HCT116 (cell line): ENCODE measurements at regions not wholly inside any gene's neighbourhood (a gene's known extent, or its start where the extent isn't known, plus 50 kb on each side); places are given as distances from the start of the nearest gene placed in this dataset.

ENCODE experiments used
- ATAC-seq: fragments of 200-7000 bp; cut with Tn5 transposase; 2 replicates; pipeline ENCODE4 v1.9.1; 2020; ENCODE audit warnings: mild to moderate bottlenecking, moderate library complexity
- BruUV-seq: library from RNA; stranded (reverse); fragments of 400-500 nt; replicated peaks from 2 replicates; lab custom pipeline; 2021; lab: Mats Ljungman, UMichigan
- CTCF ChIA-PET: fragments of 300-600 bp; sonication (Branson Sonifier 250); formaldehyde crosslinking; loops from one replicate; lab custom pipeline; 2021; ENCODE audit warnings: antibody characterized with exemption; lab: Charles Lee
- POLR2A ChIA-PET: fragments of 300-600, 350-600 bp; sonication (Branson Sonifier 250); formaldehyde crosslinking; loops from one replicate; lab custom pipeline; 2021; ENCODE audit warnings: antibody characterized with exemption; lab: Charles Lee
- RAD21 ChIA-PET, 2 experiments: fragments of 300-600 bp; sonication (Branson Sonifier 250); formaldehyde crosslinking; loops; one replicate each; lab custom pipeline; 2023; ENCODE audit warnings: low total read pairs in 2 of 2; ENCODE audit not compliant: uncharacterized antibody in 2 of 2, unreplicated experiment in 2 of 2, low non-redundant PET in 1 of 2; lab: Charles Lee
- DNase-seq: peaks from one replicate; pipeline ENCODE4 v3.0.0-alpha.2; 2010; ENCODE audit warnings: low read depth, low spot score
- H2AFZ ChIP-seq: fragments of 200-600 bp; shearing (Covaris generic), sonication (generic); 2 replicates; pipeline ENCODE4 v1.6.1; 2017; ENCODE audit warnings: low read depth, mixed run types, mixed read lengths, antibody characterized with exemption, low read length; ENCODE audit not compliant: poor library complexity, severe bottlenecking
- H3K27ac ChIP-seq: 2 replicates; pipeline ENCODE4 v1.5.1; 2012; ENCODE audit warnings: low read depth, low read length
- H3K27me3 ChIP-seq: fragments of 200-600 bp; sonication (generic); 2 replicates; pipeline ENCODE4 v1.6.1; 2016; ENCODE audit warnings: mixed run types, low read length, mixed read lengths; ENCODE audit not compliant: insufficient read depth
- H3K36me3 ChIP-seq, 2 experiments: fragments of 200-500 bp in 1 of 2; fragments of 200-600 bp in 1 of 2; sonication (Bioruptor generic) in 1 of 2; sonication (generic) in 1 of 2; 2 replicates each; pipeline versions ENCODE4 v1.5.1 to v1.6.1; 2014 to 2016; ENCODE audit warnings: low read length in 2 of 2, inconsistent platforms in 1 of 2, mixed read lengths in 1 of 2, mixed run types in 1 of 2; ENCODE audit not compliant: insufficient read depth in 2 of 2, control insufficient read depth in 1 of 2
- H3K4me1 ChIP-seq, 2 experiments: fragments of 200-600 bp in 1 of 2; sonication (generic) in 1 of 2; 2 replicates each; pipeline versions ENCODE4 v1.5.1 to v1.6.1; 2012 to 2017; ENCODE audit warnings: low read length in 2 of 2, inconsistent platforms in 1 of 2, mild to moderate bottlenecking in 1 of 2, mixed read lengths in 1 of 2, mixed run types in 1 of 2, moderate library complexity in 1 of 2; ENCODE audit not compliant: insufficient read depth in 2 of 2, control insufficient read depth in 1 of 2
- H3K4me2 ChIP-seq: fragments of 200-600 bp; sonication (generic); 2 replicates; pipeline ENCODE4 v1.6.1; 2017; ENCODE audit warnings: mixed run types, low read length, mixed read lengths
- H3K4me3 ChIP-seq, 2 experiments: fragments of 200-600 bp in 1 of 2; sonication (generic) in 1 of 2; replicated peaks in 1 of 2; 2 replicates each; pipeline ENCODE4 v1.5.1; 2011 to 2016; ENCODE audit warnings: low read length in 2 of 2, control low read depth in 1 of 2, low read depth in 1 of 2, mild to moderate bottlenecking in 1 of 2, mixed read lengths in 1 of 2, mixed run types in 1 of 2
- H3K79me2 ChIP-seq: fragments of 200-600 bp; sonication (generic); 2 replicates; pipeline ENCODE4 v1.6.1; 2017; ENCODE audit warnings: mild to moderate bottlenecking, mixed run types, low read length, moderate library complexity, mixed read lengths; ENCODE audit not compliant: insufficient read depth
- H3K9ac ChIP-seq: fragments of 200-600 bp; sonication (generic); 2 replicates; pipeline ENCODE4 v1.6.1; 2016; ENCODE audit warnings: low read length, mixed read lengths
- H3K9me2 ChIP-seq: fragments of 200-600 bp; sonication (generic), shearing (Covaris generic); 2 replicates; pipeline ENCODE4 v1.6.1; 2017; ENCODE audit warnings: mixed run types, mild to moderate bottlenecking, moderate library complexity; ENCODE audit not compliant: insufficient read depth
- H3K9me3 ChIP-seq, 2 experiments: fragments of 200-500 bp in 1 of 2; fragments of 200-600 bp in 1 of 2; sonication (Bioruptor generic) in 1 of 2; sonication (generic) in 1 of 2; 2 replicates each; pipeline ENCODE4 v1.6.1; 2014 to 2017; ENCODE audit warnings: low read length in 2 of 2, mixed read lengths in 2 of 2, inconsistent platforms in 1 of 2, low read depth in 1 of 2, mild to moderate bottlenecking in 1 of 2, mixed run types in 1 of 2, moderate library complexity in 1 of 2; ENCODE audit not compliant: control insufficient read depth in 1 of 2, insufficient read depth in 1 of 2
- H4K20me1 ChIP-seq: fragments of 200-600 bp; sonication (generic), shearing (Covaris generic); 2 replicates; pipeline ENCODE4 v1.6.1; 2017; ENCODE audit warnings: mixed run types, mild to moderate bottlenecking, moderate library complexity; ENCODE audit not compliant: insufficient read depth
- EGR1 ChIP-seq: IDR thresholded peaks from 2 replicates; pipeline ENCODE4 v1.6.1; 2012; ENCODE audit warnings: low read depth
- ELF1 ChIP-seq: IDR thresholded peaks from 2 replicates; pipeline ENCODE4 v1.6.1; 2012; ENCODE audit warnings: low read depth, borderline replicate concordance
- EZH2 ChIP-seq: fragments of 200-600 bp; sonication (generic); IDR thresholded peaks from 2 replicates; pipeline ENCODE4 v1.6.1; 2017; ENCODE audit warnings: antibody characterized with exemption, mixed run types
- FOSL1 ChIP-seq: IDR thresholded peaks from 2 replicates; pipeline ENCODE4 v1.6.1; 2012; ENCODE audit warnings: low read depth
- JUND ChIP-seq: IDR thresholded peaks from 2 replicates; pipeline ENCODE4 v1.6.1; 2012
- POLR2A ChIP-seq: IDR thresholded peaks from 2 replicates; pipeline ENCODE4 v1.7.0; 2011; ENCODE audit warnings: borderline replicate concordance; ENCODE audit not compliant: insufficient read depth, insufficient read length; ENCODE audit errors: extremely low read depth
- RAD21 ChIP-seq: IDR thresholded peaks from 2 replicates; pipeline ENCODE4 v1.6.1; 2012; ENCODE audit warnings: low read depth, mild to moderate bottlenecking
- SP1 ChIP-seq: IDR thresholded peaks from 2 replicates; pipeline ENCODE4 v1.6.1; 2012; ENCODE audit warnings: low read depth
- TCF7L2 ChIP-seq: IDR thresholded peaks from 2 replicates; pipeline ENCODE4 v1.7.0; 2011; ENCODE audit warnings: borderline replicate concordance, inconsistent platforms; ENCODE audit not compliant: insufficient read depth, insufficient read length; ENCODE audit errors: extremely low read depth
- YY1 ChIP-seq: IDR thresholded peaks from 2 replicates; pipeline ENCODE4 v1.6.1; 2011; ENCODE audit warnings: low read length, low read depth, moderate library complexity, mild to moderate bottlenecking; ENCODE audit not compliant: insufficient replicate concordance; ENCODE audit errors: extremely low read depth
- ZFX ChIP-seq: fragments of 450-650 bp; IDR thresholded peaks from 2 replicates; pipeline ENCODE4 v1.6.1; 2017
- intact Hi-C: fragments of 100-400 bp; cut with micrococcal nuclease; formaldehyde crosslinking; loops from 2 replicates; pipeline ENCODE4 v1.10.0; 2022
- TF ChIP-seq, protein P1 (sequence below): IDR thresholded peaks from 2 replicates; pipeline ENCODE4 v1.6.1; 2012
- TF ChIP-seq, protein P2 (sequence below): IDR thresholded peaks from 2 replicates; pipeline ENCODE4 v1.6.1; 2012; ENCODE audit warnings: low read depth
- TF ChIP-seq, protein P3 (sequence below): IDR thresholded peaks from 2 replicates; pipeline ENCODE4 v1.6.1; 2011; ENCODE audit warnings: mild to moderate bottlenecking, low read length, moderate library complexity; ENCODE audit not compliant: insufficient replicate concordance; ENCODE audit errors: extremely low read depth

DNA sequence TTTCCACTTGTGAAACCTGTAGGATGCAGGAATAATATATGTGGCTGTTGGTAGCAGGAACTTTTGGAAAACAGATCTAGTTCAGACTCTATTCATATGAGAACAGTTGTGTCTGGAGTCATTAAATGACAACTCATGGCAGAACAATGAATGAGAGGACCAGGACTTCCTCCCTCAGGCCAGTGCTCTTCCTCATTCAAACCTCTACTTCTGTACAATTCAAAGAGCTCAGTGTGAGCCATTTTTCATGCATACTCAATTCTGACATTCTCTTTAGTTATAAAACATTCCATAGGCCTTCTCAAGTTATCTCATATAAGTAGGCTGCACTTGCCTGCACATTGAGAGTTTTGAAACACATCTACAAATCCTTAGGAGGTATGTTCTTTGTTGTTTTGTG is 1526.6 kb upstream of the FLRT2 start:
- Histone ChIP-seq H3K9ac (no peak overlapping the region), H3K27ac (no peak overlapping the region), H3K27me3 (no peaks in the 10 kb centered on the region), H2AFZ (no peak overlapping the region), H3K9me2 (no peaks in the 10 kb centered on the region), H3K9me3 (peaks cover 7 to 25% of the 10 kb centered on the region in 2 experiments; a peak in 2 of 4 replicates), H4K20me1 (no peaks in the 10 kb centered on the region), H3K36me3 (no peaks in the 10 kb centered on the region), H3K4me2 (no peak overlapping the region), H3K4me1 (no peaks in the 10 kb centered on the region), H3K79me2 (no peaks in the 10 kb centered on the region), H3K4me3 (no peak overlapping the region)
- CTCF ChIA-PET = no interaction called here
- intact Hi-C loops = no loop called here
- POLR2A ChIA-PET = no interaction called here
- TF ChIP-seq, protein P1, sequence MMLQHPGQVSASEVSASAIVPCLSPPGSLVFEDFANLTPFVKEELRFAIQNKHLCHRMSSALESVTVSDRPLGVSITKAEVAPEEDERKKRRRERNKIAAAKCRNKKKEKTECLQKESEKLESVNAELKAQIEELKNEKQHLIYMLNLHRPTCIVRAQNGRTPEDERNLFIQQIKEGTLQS = no peak
- TF ChIP-seq, protein P2, sequence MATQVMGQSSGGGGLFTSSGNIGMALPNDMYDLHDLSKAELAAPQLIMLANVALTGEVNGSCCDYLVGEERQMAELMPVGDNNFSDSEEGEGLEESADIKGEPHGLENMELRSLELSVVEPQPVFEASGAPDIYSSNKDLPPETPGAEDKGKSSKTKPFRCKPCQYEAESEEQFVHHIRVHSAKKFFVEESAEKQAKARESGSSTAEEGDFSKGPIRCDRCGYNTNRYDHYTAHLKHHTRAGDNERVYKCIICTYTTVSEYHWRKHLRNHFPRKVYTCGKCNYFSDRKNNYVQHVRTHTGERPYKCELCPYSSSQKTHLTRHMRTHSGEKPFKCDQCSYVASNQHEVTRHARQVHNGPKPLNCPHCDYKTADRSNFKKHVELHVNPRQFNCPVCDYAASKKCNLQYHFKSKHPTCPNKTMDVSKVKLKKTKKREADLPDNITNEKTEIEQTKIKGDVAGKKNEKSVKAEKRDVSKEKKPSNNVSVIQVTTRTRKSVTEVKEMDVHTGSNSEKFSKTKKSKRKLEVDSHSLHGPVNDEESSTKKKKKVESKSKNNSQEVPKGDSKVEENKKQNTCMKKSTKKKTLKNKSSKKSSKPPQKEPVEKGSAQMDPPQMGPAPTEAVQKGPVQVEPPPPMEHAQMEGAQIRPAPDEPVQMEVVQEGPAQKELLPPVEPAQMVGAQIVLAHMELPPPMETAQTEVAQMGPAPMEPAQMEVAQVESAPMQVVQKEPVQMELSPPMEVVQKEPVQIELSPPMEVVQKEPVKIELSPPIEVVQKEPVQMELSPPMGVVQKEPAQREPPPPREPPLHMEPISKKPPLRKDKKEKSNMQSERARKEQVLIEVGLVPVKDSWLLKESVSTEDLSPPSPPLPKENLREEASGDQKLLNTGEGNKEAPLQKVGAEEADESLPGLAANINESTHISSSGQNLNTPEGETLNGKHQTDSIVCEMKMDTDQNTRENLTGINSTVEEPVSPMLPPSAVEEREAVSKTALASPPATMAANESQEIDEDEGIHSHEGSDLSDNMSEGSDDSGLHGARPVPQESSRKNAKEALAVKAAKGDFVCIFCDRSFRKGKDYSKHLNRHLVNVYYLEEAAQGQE = no peak
- TF ChIP-seq TCF7L2 (no peak), POLR2A (no peak), FOSL1 (no peak)
- DNase-seq (no peak), ATAC-seq (no peak)
- BruUV-seq = no TSS peak
- RAD21 ChIA-PET = no interaction called here

DNA sequence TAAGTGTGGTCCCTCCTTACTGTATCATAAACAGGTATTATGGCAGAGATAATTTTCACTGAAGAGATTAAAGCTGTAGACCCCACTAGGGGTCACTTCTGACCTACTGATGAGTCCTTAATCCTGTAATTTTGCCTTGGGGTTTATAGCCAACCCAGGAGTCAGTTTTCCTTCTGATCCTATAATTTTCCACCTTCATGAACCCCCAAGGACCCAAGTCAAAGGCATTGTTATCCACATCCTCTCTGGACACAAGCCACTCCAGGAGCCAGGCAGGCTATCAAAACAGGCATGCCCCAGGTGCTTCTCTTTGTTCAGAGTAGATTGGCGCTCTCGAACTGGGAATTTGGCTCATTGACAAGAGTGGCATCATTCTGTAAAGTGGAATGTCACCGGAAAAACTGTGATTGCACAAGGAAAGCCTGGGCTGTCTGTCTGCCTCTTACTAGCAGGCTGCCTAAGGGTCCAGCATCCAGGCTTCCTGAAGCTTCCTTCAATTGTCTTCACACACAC is 1523.2 kb upstream of the FLRT2 start:
- CTCF ChIA-PET = no interaction called here
- no peak overlapping the region for H3K9ac ChIP-seq
- H3K27me3 ChIP-seq = no peaks in the 10 kb centered on the region
- TF ChIP-seq, protein P3, sequence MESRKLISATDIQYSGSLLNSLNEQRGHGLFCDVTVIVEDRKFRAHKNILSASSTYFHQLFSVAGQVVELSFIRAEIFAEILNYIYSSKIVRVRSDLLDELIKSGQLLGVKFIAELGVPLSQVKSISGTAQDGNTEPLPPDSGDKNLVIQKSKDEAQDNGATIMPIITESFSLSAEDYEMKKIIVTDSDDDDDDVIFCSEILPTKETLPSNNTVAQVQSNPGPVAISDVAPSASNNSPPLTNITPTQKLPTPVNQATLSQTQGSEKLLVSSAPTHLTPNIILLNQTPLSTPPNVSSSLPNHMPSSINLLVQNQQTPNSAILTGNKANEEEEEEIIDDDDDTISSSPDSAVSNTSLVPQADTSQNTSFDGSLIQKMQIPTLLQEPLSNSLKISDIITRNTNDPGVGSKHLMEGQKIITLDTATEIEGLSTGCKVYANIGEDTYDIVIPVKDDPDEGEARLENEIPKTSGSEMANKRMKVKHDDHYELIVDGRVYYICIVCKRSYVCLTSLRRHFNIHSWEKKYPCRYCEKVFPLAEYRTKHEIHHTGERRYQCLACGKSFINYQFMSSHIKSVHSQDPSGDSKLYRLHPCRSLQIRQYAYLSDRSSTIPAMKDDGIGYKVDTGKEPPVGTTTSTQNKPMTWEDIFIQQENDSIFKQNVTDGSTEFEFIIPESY = no peak
- TF ChIP-seq RAD21 = no peak
- TF ChIP-seq EZH2 = no peak
- TF ChIP-seq JUND = no peak
- TF ChIP-seq ZFX = no peak
- TF ChIP-seq ELF1 = no peak
- no peak for TF ChIP-seq EGR1
- TF ChIP-seq FOSL1 = no peak
- TF ChIP-seq YY1 = no peak
- TF ChIP-seq SP1 = no peak
- TF ChIP-seq, all 23 proteins: peak for 0
- H3K36me3 ChIP-seq = no peaks in the 10 kb centered on the region
- ChIA-PET POLR2A (no interaction called here), RAD21 (no interaction called here)
- no peaks in the 10 kb centered on the region for H3K9me2 ChIP-seq
- no peak overlapping the region for H2AFZ ChIP-seq
- DNase-seq (no peak), ATAC-seq (no peak)
- intact Hi-C loops = no loop called here
- H3K27ac ChIP-seq = no peak overlapping the region
- H3K4me3 ChIP-seq = no peak overlapping the region
- H3K79me2 ChIP-seq = no peaks in the 10 kb centered on the region
- no peaks in the 10 kb centered on the region for H4K20me1 ChIP-seq
- H3K4me2 ChIP-seq = no peak overlapping the region
- H3K4me1 ChIP-seq = no peaks in the 10 kb centered on the region
- peaks cover 7 to 20% of the 10 kb centered on the region in 2 experiments; a peak in 2 of 4 replicates for H3K9me3 ChIP-seq
- no TSS peak for BruUV-seq
